Peyer's patch (tissue), 4 donors: ENCODE measurements at regions not wholly inside any gene's neighbourhood (a gene's known extent, or its start where the extent isn't known, plus 50 kb on each side); places are given as distances from the start of the nearest gene placed in this dataset.

Experiments used
- POLR2A ChIP-seq, 2 donors: fragments of 450-650 bp; IDR thresholded peaks; one replicate each; pipeline ENCODE4 v1.5.1; 2017; ENCODE audit warnings: antibody characterized with exemption in 2 of 2, mild to moderate bottlenecking in 2 of 2, moderate library complexity in 2 of 2
- TF ChIP-seq, protein P1 (sequence below), 6 experiments: fragments of 450-650 bp in 4 of 6; fragments of 200-600 bp in 2 of 6; sonication (generic) in 1 of 6; IDR thresholded peaks; one replicate each; pipeline ENCODE4 v1.5.1; 2017 to 2019; ENCODE audit warnings: antibody characterized with exemption in 6 of 6, mild to moderate bottlenecking in 3 of 6, moderate library complexity in 1 of 6

GRCh38 chr10:59068581-59069191 is 107.8 kb upstream of the PHYHIPL start:
- TF ChIP-seq, protein P1, sequence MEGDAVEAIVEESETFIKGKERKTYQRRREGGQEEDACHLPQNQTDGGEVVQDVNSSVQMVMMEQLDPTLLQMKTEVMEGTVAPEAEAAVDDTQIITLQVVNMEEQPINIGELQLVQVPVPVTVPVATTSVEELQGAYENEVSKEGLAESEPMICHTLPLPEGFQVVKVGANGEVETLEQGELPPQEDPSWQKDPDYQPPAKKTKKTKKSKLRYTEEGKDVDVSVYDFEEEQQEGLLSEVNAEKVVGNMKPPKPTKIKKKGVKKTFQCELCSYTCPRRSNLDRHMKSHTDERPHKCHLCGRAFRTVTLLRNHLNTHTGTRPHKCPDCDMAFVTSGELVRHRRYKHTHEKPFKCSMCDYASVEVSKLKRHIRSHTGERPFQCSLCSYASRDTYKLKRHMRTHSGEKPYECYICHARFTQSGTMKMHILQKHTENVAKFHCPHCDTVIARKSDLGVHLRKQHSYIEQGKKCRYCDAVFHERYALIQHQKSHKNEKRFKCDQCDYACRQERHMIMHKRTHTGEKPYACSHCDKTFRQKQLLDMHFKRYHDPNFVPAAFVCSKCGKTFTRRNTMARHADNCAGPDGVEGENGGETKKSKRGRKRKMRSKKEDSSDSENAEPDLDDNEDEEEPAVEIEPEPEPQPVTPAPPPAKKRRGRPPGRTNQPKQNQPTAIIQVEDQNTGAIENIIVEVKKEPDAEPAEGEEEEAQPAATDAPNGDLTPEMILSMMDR (IDR thresholded peaks at IDR 0.05) = no peak
- TF ChIP-seq POLR2A (IDR thresholded peaks at IDR 0.05) = no peak
